Sigmoid colon (tissue), 6 donors: ENCODE measurements at regions not wholly inside any gene's neighbourhood (a gene's known extent, or its start where the extent isn't known, plus 50 kb on each side); places are given as distances from the start of the nearest gene placed in this dataset.

Experiments used
- DNase-seq: peaks from one replicate; pipeline ENCODE4 v3.0.0-alpha.2; 2019
- H3K27ac ChIP-seq, 4 donors: fragments of 200-600 bp; sonication (generic); one replicate each; pipeline ENCODE4 v1.5.1; 2016 to 2019; ENCODE audit warnings: mild to moderate bottlenecking in 1 of 4
- H3K27me3 ChIP-seq, 3 donors: fragments of 200-600 bp; sonication (generic); one replicate each; pipeline ENCODE4 v1.5.1; 2019; ENCODE audit warnings: mild to moderate bottlenecking in 1 of 3
- H3K36me3 ChIP-seq, 4 donors: fragments of 200-600 bp; sonication (generic); one replicate each; pipeline ENCODE4 v1.5.1; 2016 to 2019
- H3K4me1 ChIP-seq, 4 donors: fragments of 200-600 bp; sonication (generic); one replicate each; pipeline ENCODE4 v1.5.1; 2017 to 2019
- H3K4me3 ChIP-seq, 4 donors: fragments of 200-600 bp; sonication (generic); one replicate each; pipeline ENCODE4 v1.5.1; 2017 to 2019; ENCODE audit warnings: mild to moderate bottlenecking in 2 of 4, moderate library complexity in 1 of 4
- H3K9me3 ChIP-seq, 4 donors: fragments of 200-600 bp in 3 of 4; sonication (generic) in 3 of 4; one replicate each; pipeline versions ENCODE4 v1.5.1 to v1.6.1; 2013 to 2019
- CTCF ChIP-seq, 4 experiments: fragments of 450-650 bp in 3 of 4; fragments of 200-600 bp in 1 of 4; IDR thresholded peaks; one replicate each; pipeline ENCODE4 v1.5.1; 2016 to 2019; ENCODE audit warnings: antibody characterized with exemption in 4 of 4, mild to moderate bottlenecking in 3 of 4, moderate library complexity in 2 of 4
- EP300 ChIP-seq, 4 donors: sonication (generic); formaldehyde crosslinking; IDR thresholded peaks; one replicate each; pipeline ENCODE4 v1.6.1; 2017; ENCODE audit warnings: antibody characterized with exemption in 4 of 4
- POLR2A ChIP-seq, 2 donors: fragments of 450-650 bp; IDR thresholded peaks; one replicate each; pipeline ENCODE4 v1.6.1; 2016; ENCODE audit warnings: antibody characterized with exemption in 2 of 2, mild to moderate bottlenecking in 2 of 2, moderate library complexity in 2 of 2
- POLR2AphosphoS5 ChIP-seq, 4 donors: sonication (generic); formaldehyde crosslinking; IDR thresholded peaks; one replicate each; pipeline ENCODE4 v1.6.1; 2017; ENCODE audit warnings: antibody characterized with exemption in 4 of 4
- WGBS, 2 donors: extraction: QIAGEN DNeasy Blood & Tissue Kit; methylation state at CpG; one replicate each; pipeline ENCODE4 v1.1.7; 2013; 5-methylcytosine and 5-hydroxymethylcytosine counted together
- intact Hi-C: fragments of 100-400 bp; cut with DNase I; formaldehyde crosslinking; loops from one replicate; pipeline ENCODE4 v1.15.1; 2023
- donor health status: healthy with polysubstance abuse.
- donor health status: healthy.

GRCh38 chr14:101480747-101481530 is 80.4 kb upstream of the DIO3 start:
- Histone ChIP-seq H3K36me3 (no peaks in the 10 kb centered on the region), H3K27me3 (no peaks in the 10 kb centered on the region), H3K27ac (peak overlapping the region in 2 of 4 donors; percentile 51 to 55), H3K4me1 (no peaks in the 10 kb centered on the region), H3K4me3 (no peak overlapping the region), H3K9me3 (peaks cover 0 to 3% (median 0%) of the 10 kb centered on the region in 4 donors)
- 34 to 59% methylated on average over 16 of the region's 16 CpGs for WGBS, 2 donors
- TF ChIP-seq CTCF (IDR thresholded peaks at IDR 0.05) (no peak), POLR2AphosphoS5 (IDR thresholded peaks at IDR 0.05) (peak in 2 of 4 donors; percentile 27 to 28)
- intact Hi-C loops = no loop called here
- DNase-seq = peak; percentile 72

- Histone ChIP-seq H3K4me1 (no peaks in the 10 kb centered on the region), H3K9me3 (peaks cover 0 to 6% (median 3%) of the 10 kb centered on the region in 4 donors), H3K4me3 (no peak overlapping the region), H3K27me3 (no peaks in the 10 kb centered on the region), H3K27ac (no peak overlapping the region), H3K36me3 (no peaks in the 10 kb centered on the region)
- 85% methylated on average over 5 of the region's 5 CpGs for WGBS, 2 donors
- TF ChIP-seq EP300 (IDR thresholded peaks at IDR 0.05) (no peak), POLR2A (IDR thresholded peaks at IDR 0.05) (no peak), POLR2AphosphoS5 (IDR thresholded peaks at IDR 0.05) (no peak), CTCF (IDR thresholded peaks at IDR 0.05) (no peak)
- DNase-seq = peak; percentile 40
- intact Hi-C loops = no loop called here
These were observed 79.7 kb upstream of the DIO3 start for GRCh38 chr14:101481557-101481956.

- no peak overlapping the region for H3K4me3 ChIP-seq
- peaks cover 0 to 11% (median 3%) of the 10 kb centered on the region in 4 donors for H3K9me3 ChIP-seq
- DNase-seq = no peak
- no peaks in the 10 kb centered on the region for H3K36me3 ChIP-seq
- 87 to 90% methylated on average over 4 of the region's 4 CpGs for WGBS, 2 donors
- no peak overlapping the region for H3K27ac ChIP-seq
- H3K4me1 ChIP-seq = no peaks in the 10 kb centered on the region
- TF ChIP-seq POLR2AphosphoS5 (IDR thresholded peaks at IDR 0.05) = no peak
- no peak for TF ChIP-seq CTCF (IDR thresholded peaks at IDR 0.05)
- no peak for TF ChIP-seq POLR2A (IDR thresholded peaks at IDR 0.05)
- no peak for TF ChIP-seq EP300 (IDR thresholded peaks at IDR 0.05)
- H3K27me3 ChIP-seq = no peaks in the 10 kb centered on the region
- intact Hi-C loops = no loop called here
These were observed 79.2 kb upstream of the DIO3 start for GRCh38 chr14:101482066-101482465.

- TF ChIP-seq CTCF (IDR thresholded peaks at IDR 0.05) (no peak), POLR2A (IDR thresholded peaks at IDR 0.05) (no peak), POLR2AphosphoS5 (IDR thresholded peaks at IDR 0.05) (no peak), EP300 (IDR thresholded peaks at IDR 0.05) (no peak)
- Histone ChIP-seq H3K36me3 (no peaks in the 10 kb centered on the region), H3K27me3 (no peaks in the 10 kb centered on the region), H3K4me3 (no peak overlapping the region), H3K27ac (no peak overlapping the region), H3K4me1 (no peaks in the 10 kb centered on the region), H3K9me3 (peaks cover 0 to 12% (median 3%) of the 10 kb centered on the region in 4 donors)
- intact Hi-C loops = no loop called here
- DNase-seq = no peak
- 79 to 86% methylated on average over 4 of the region's 4 CpGs for WGBS, 2 donors
These were observed 77.5 kb upstream of the DIO3 start for GRCh38 chr14:101483829-101484228.
